PC-9 (cell line): ENCODE measurements at regions not wholly inside any gene's neighbourhood (a gene's known extent, or its start where the extent isn't known, plus 50 kb on each side); places are given as distances from the start of the nearest gene placed in this dataset.

Source experiments
- BruUV-seq: library from RNA; stranded (reverse); fragments of 400-500 nt; replicated peaks from 2 replicates; lab custom pipeline; 2021; lab: Mats Ljungman, UMichigan
- CTCF ChIA-PET: fragments of 300-600 bp; sonication (Branson Sonifier 250); formaldehyde crosslinking; loops from one replicate; lab custom pipeline; 2022; ENCODE audit warnings: antibody characterized with exemption; lab: Charles Lee
- POLR2A ChIA-PET: fragments of 300-600 bp; sonication (Branson Sonifier 250); formaldehyde crosslinking; loops from one replicate; lab custom pipeline; 2022; ENCODE audit warnings: antibody characterized with exemption; ENCODE audit not compliant: unreplicated experiment; lab: Charles Lee
- DNase-seq, 2 experiments: peaks; one replicate each; pipeline versions ENCODE4 v3.0.0 to v3.0.0-alpha.2; 2015 to 2022; ENCODE audit warnings: mixed read lengths in 1 of 2
- H2AFZ ChIP-seq: fragments of 200-600 bp; sonication (generic); 2 replicates; pipeline ENCODE4 v1.8.1; 2017; ENCODE audit warnings: antibody characterized with exemption
- H3F3A ChIP-seq: fragments of 200-600 bp; sonication (generic); 2 replicates; pipeline ENCODE4 v1.8.1; 2017; ENCODE audit warnings: antibody characterized with exemption, mild to moderate bottlenecking, low read depth; ENCODE audit not compliant: insufficient read depth
- H3K27ac ChIP-seq: fragments of 200-600 bp; sonication (generic); 2 replicates; pipeline ENCODE4 v1.6.1; 2016; ENCODE audit warnings: mixed run types
- H3K27me3 ChIP-seq: fragments of 200-600 bp; sonication (generic); 2 replicates; pipeline ENCODE4 v1.6.1; 2016; ENCODE audit warnings: low read depth, mixed run types; ENCODE audit not compliant: insufficient read depth
- H3K36me3 ChIP-seq: fragments of 200-600 bp; sonication (generic); 2 replicates; pipeline ENCODE4 v1.6.1; 2016; ENCODE audit warnings: low read depth, mixed run types
- H3K4me1 ChIP-seq: fragments of 200-600 bp; sonication (generic); replicated peaks from 2 replicates; pipeline ENCODE4 v1.6.1; 2016; ENCODE audit warnings: mixed run types; ENCODE audit not compliant: insufficient read depth
- H3K4me2 ChIP-seq: fragments of 200-600 bp; sonication (generic); 2 replicates; pipeline ENCODE4 v1.6.1; 2017; ENCODE audit warnings: mixed run types
- H3K4me3 ChIP-seq: fragments of 200-600 bp; sonication (generic); 2 replicates; pipeline ENCODE4 v1.6.1; 2016; ENCODE audit warnings: mixed run types
- H3K79me2 ChIP-seq: fragments of 200-600 bp; sonication (generic); 2 replicates; pipeline ENCODE4 v1.6.1; 2017; ENCODE audit warnings: low read depth, mixed run types
- H3K9me2 ChIP-seq: fragments of 200-600 bp; sonication (generic); 2 replicates; pipeline ENCODE4 v1.8.1; 2017; ENCODE audit warnings: mild to moderate bottlenecking; ENCODE audit not compliant: insufficient read depth
- H3K9me3 ChIP-seq: fragments of 200-600 bp; sonication (generic); 2 replicates; pipeline ENCODE4 v1.8.1; 2016; ENCODE audit warnings: low read depth; ENCODE audit not compliant: insufficient read depth
- H4K20me1 ChIP-seq: fragments of 200-600 bp; sonication (generic); 2 replicates; pipeline ENCODE4 v1.8.1; 2017; ENCODE audit not compliant: insufficient read depth
- CTCF ChIP-seq: fragments of 200-600 bp; sonication (generic); conservative IDR thresholded peaks from 2 replicates; pipeline ENCODE4 v1.6.1; 2017; ENCODE audit warnings: mixed run types, antibody characterized with exemption, mild to moderate bottlenecking, moderate library complexity
- EZH2 ChIP-seq: fragments of 200-600 bp; sonication (generic); IDR thresholded peaks from 2 replicates; pipeline ENCODE4 v1.8.0; 2017; ENCODE audit warnings: antibody characterized with exemption, low read depth
- intact Hi-C: fragments of 100-400 bp; cut with micrococcal nuclease; formaldehyde crosslinking; loops from one replicate; pipeline ENCODE4 v1.10.0; 2022; ENCODE audit not compliant: unreplicated experiment

DNA sequence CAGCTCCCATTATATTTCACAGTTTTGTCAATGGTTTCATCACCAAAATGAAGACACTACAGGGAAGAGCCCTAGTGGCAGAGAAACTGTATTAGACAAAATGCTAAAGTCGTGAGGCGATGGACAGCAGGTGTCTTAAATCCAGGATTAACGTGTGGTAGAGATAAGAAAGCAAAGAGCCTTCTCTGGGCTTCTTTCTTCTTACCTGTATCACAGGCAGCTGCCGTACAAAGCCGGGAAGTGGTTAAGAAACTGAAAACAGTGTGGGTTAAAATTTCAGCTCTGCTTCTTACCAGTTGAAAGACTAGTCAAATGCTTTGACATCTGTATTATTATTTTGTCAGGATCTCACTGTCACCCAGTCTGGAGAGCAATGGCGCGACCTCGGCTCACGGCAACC, 98.2 kb upstream of the NUDT7 start:
- Histone ChIP-seq H3K27ac (no peak overlapping the region), H3K4me2 (no peak overlapping the region), H3K9me2 (no peaks in the 10 kb centered on the region), H3F3A (no peaks in the 10 kb centered on the region), H2AFZ (no peak overlapping the region), H3K36me3 (no peaks in the 10 kb centered on the region), H3K27me3 (peaks cover 35% of the 10 kb centered on the region), H3K79me2 (no peaks in the 10 kb centered on the region), H3K4me1 (no peaks in the 10 kb centered on the region), H3K9me3 (no peaks in the 10 kb centered on the region), H3K4me3 (no peak overlapping the region), H4K20me1 (no peaks in the 10 kb centered on the region)
- TF ChIP-seq CTCF (no peak), EZH2 (no peak)
- POLR2A ChIA-PET, result no interaction called here
- DNase-seq, result no peak
- BruUV-seq, result no TSS peak
- intact Hi-C loops, result no loop called here
- CTCF ChIA-PET, result no interaction called here

DNA sequence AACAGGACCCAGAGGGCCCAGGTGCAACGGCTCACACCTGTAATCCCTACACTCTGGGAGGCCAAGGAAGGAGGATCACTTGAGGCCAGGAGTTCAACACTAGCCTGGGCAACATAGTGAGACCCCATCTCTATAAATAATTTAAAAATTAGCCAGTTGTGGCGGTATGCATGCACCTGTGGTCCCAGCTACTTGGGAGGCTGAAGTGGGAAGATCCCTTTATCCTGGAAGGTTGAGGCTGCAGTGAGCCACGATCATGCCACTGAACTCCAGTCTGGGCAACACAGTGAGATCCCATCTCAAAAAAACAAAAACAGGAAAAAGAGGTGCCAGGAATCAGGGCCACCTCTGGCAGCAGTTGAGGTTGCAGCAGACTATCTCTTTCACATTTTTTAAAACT, 85.7 kb upstream of the NUDT7 start:
- TF ChIP-seq CTCF (no peak), EZH2 (no peak)
- no peaks in the 10 kb centered on the region for H3K79me2 ChIP-seq
- H3K9me3 ChIP-seq, result no peaks in the 10 kb centered on the region
- H2AFZ ChIP-seq, result no peak overlapping the region
- H3K4me1 ChIP-seq, result no peaks in the 10 kb centered on the region
- no peak for DNase-seq
- POLR2A ChIA-PET, result no interaction called here
- CTCF ChIA-PET, result no interaction called here
- H4K20me1 ChIP-seq, result no peaks in the 10 kb centered on the region
- no peaks in the 10 kb centered on the region for H3K36me3 ChIP-seq
- intact Hi-C loops, result no loop called here
- no peak overlapping the region for H3K27ac ChIP-seq
- H3K4me3 ChIP-seq, result no peak overlapping the region
- no peaks in the 10 kb centered on the region for H3F3A ChIP-seq
- no peak overlapping the region for H3K4me2 ChIP-seq
- no peaks in the 10 kb centered on the region for H3K9me2 ChIP-seq
- peaks cover 52% of the 10 kb centered on the region for H3K27me3 ChIP-seq
- BruUV-seq, result no TSS peak

- H4K20me1 ChIP-seq, result no peaks in the 10 kb centered on the region
- BruUV-seq, result no TSS peak
- CTCF ChIA-PET, result no interaction called here
- no peak overlapping the region for H3K27ac ChIP-seq
- H3K4me1 ChIP-seq, result no peaks in the 10 kb centered on the region
- H3K4me2 ChIP-seq, result no peak overlapping the region
- no peaks in the 10 kb centered on the region for H3F3A ChIP-seq
- DNase-seq, result no peak
- intact Hi-C loops, result no loop called here
- no peaks in the 10 kb centered on the region for H3K9me3 ChIP-seq
- no peak overlapping the region for H2AFZ ChIP-seq
- TF ChIP-seq EZH2, result no peak
- no peak for TF ChIP-seq CTCF
- no peaks in the 10 kb centered on the region for H3K9me2 ChIP-seq
- POLR2A ChIA-PET, result no interaction called here
- H3K36me3 ChIP-seq, result no peaks in the 10 kb centered on the region
- no peaks in the 10 kb centered on the region for H3K79me2 ChIP-seq
- peaks cover 56% of the 10 kb centered on the region for H3K27me3 ChIP-seq
- no peak overlapping the region for H3K4me3 ChIP-seq
These were observed 84.4 kb upstream of the NUDT7 start for GRCh38 chr16:77637940-77638339.
